ENCODE measurements at regions not wholly inside any gene's neighbourhood (a gene's known extent, or its start where the extent isn't known, plus 50 kb on each side); places are given as distances from the start of the nearest gene placed in this dataset.
"Not testable (repeated sequence)": the region's sequence is repeated elsewhere in the genome, so short reads cannot be mapped to it uniquely, and the experiment has no call there.

- TF ChIP-seq POLR2A (IDR thresholded peaks at IDR 0.05), result no peak
- no peak for TF ChIP-seq CTCF (IDR thresholded peaks at IDR 0.05)
- TF ChIP-seq EP300 (IDR thresholded peaks at IDR 0.05), result no peak
- intact Hi-C loops (cut with DNase I), result no loop called here
- H3K4me1 ChIP-seq (ENCODE audit: insufficient read depth), result no peaks in the 10 kb centered on the region
- no peak overlapping the region for H3K27ac ChIP-seq
- H3K4me3 ChIP-seq, result no peak overlapping the region
- 77 to 89% (median 83%) methylated on average over 3 of the region's 3 CpGs for WGBS, 3 donors
- no peaks in the 10 kb centered on the region for H3K36me3 ChIP-seq
- no peak for DNase-seq
- no peaks in the 10 kb centered on the region for H3K27me3 ChIP-seq
- no peaks in the 10 kb centered on the region for H3K9me3 ChIP-seq
Observed at GRCh38 chr2:220753486-220753885, 818.6 kb downstream of the EPHA4 start.

GRCh38 chr2:220756653-220757052 lies 815.5 kb downstream of the EPHA4 start:
- intact Hi-C loops (cut with DNase I), result no loop called here
- Histone ChIP-seq H3K9me3 (no peaks in the 10 kb centered on the region), H3K4me3 (no peak overlapping the region), H3K27me3 (no peaks in the 10 kb centered on the region), H3K36me3 (no peaks in the 10 kb centered on the region), H3K27ac (no peak overlapping the region), H3K4me1 (ENCODE audit: insufficient read depth) (no peaks in the 10 kb centered on the region)
- 86 to 94% (median 91%) methylated on average over 6 of the region's 6 CpGs for WGBS, 3 donors
- no peak for DNase-seq
- TF ChIP-seq POLR2A (IDR thresholded peaks at IDR 0.05), result no peak

- H3K36me3 ChIP-seq; H3K4me3 ChIP-seq; intact Hi-C loops (cut with DNase I); H3K27ac ChIP-seq; H3K27me3 ChIP-seq; H3K9me3 ChIP-seq; DNase-seq; H3K4me1 ChIP-seq (ENCODE audit: insufficient read depth): not testable (repeated sequence)
- WGBS, 3 donors, result 93 to 96% (median 95%) methylated on average over 5 of the region's 5 CpGs
Observed at GRCh38 chr2:220758376-220758775, 813.7 kb downstream of the EPHA4 start.

- H3K27ac ChIP-seq, result no peak overlapping the region
- 67 to 72% (median 71%) methylated on average over 5 of the region's 5 CpGs for WGBS, 3 donors
- intact Hi-C loops (cut with DNase I), result no loop called here
Observed at GRCh38 chr2:220764171-220764570, 807.9 kb downstream of the EPHA4 start.

GRCh38 chr2:220767591-220768255 lies 804.4 kb downstream of the EPHA4 start:
- Histone ChIP-seq H3K36me3 (no peaks in the 10 kb centered on the region), H3K4me1 (ENCODE audit: insufficient read depth) (no peaks in the 10 kb centered on the region), H3K27ac (no peak overlapping the region), H3K4me3 (no peak overlapping the region), H3K9me3 (no peaks in the 10 kb centered on the region), H3K27me3 (no peaks in the 10 kb centered on the region)
- no peak for DNase-seq
- intact Hi-C loops (cut with DNase I), result no loop called here
- 40 to 72% (median 62%) methylated on average over 3 of the region's 3 CpGs for WGBS, 3 donors
- TF ChIP-seq CTCF (IDR thresholded peaks at IDR 0.05), result no peak
- TF ChIP-seq EP300 (IDR thresholded peaks at IDR 0.05), result no peak

More at GRCh38 chr2:220764171-220764570, 807.9 kb downstream of the EPHA4 start:
- Histone ChIP-seq H3K4me3 (no peak overlapping the region), H3K27me3 (no peaks in the 10 kb centered on the region), H3K36me3 (no peaks in the 10 kb centered on the region), H3K4me1 (ENCODE audit: insufficient read depth) (no peaks in the 10 kb centered on the region), H3K9me3 (no peaks in the 10 kb centered on the region)
- TF ChIP-seq EP300 (IDR thresholded peaks at IDR 0.05) (no peak), CTCF (IDR thresholded peaks at IDR 0.05) (no peak), POLR2A (IDR thresholded peaks at IDR 0.05) (no peak)
- DNase-seq, result no peak
